Pancreas (tissue), 10 donors: ENCODE measurements at regions not wholly inside any gene's neighbourhood (a gene's known extent, or its start where the extent isn't known, plus 50 kb on each side); places are given as distances from the start of the nearest gene placed in this dataset.
A peak's percentile ranks its signal among the peaks of the same experiment; 100 is the strongest.

Source experiments
- ATAC-seq, 4 donors: fragments of 200-7000 bp; cut with Tn5 transposase; one replicate each; pipeline versions ENCODE4 v1.8.0 to v1.9.1; 2020; ENCODE audit warnings: mild to moderate bottlenecking in 4 of 4, moderate library complexity in 4 of 4
- DNase-seq, 6 donors: peaks; one replicate each; pipeline ENCODE4 v3.0.0-alpha.2; 2020
- FAIRE-seq: peaks from 2 replicates; lab custom pipeline; 2012; peaks lifted over from hg19 to GRCh38; lab: Jason Lieb, UNC
- H3K27ac ChIP-seq, 4 donors: fragments of 200-600 bp; sonication (generic); 1 replicate in 3 of 4; 2 replicates in 1 of 4; pipeline versions ENCODE4 v1.5.0 to v1.8.0; 2020
- H3K27me3 ChIP-seq, 4 donors: fragments of 200-600 bp; one replicate each; pipeline ENCODE4 v1.8.0; 2021
- H3K36me3 ChIP-seq, 3 donors: fragments of 200-600 bp; sonication (generic) in 1 of 3; one replicate each; pipeline versions ENCODE4 v1.5.0 to v1.8.0; 2020 to 2021
- H3K4me1 ChIP-seq, 3 donors: fragments of 200-600 bp; one replicate each; pipeline ENCODE4 v1.8.0; 2021
- H3K4me3 ChIP-seq, 4 donors: fragments of 200-600 bp; sonication (generic) in 2 of 4; one replicate each; pipeline versions ENCODE4 v1.5.0 to v1.8.0; 2020 to 2021
- H3K9me3 ChIP-seq, 4 donors: fragments of 200-600 bp; one replicate each; pipeline ENCODE4 v1.8.0; 2021
- CTCF ChIP-seq, 4 donors: fragments of 200-600 bp; sonication (generic) in 3 of 4; IDR thresholded peaks; one replicate each; pipeline versions ENCODE4 v1.5.0 to v1.8.0; 2021; ENCODE audit warnings: antibody characterized with exemption in 4 of 4
- WGBS, 2 donors: extraction: QIAGEN DNeasy Blood & Tissue Kit; methylation state at CpG; one replicate each; pipeline ENCODE4 v1.1.7; 2013; 5-methylcytosine and 5-hydroxymethylcytosine counted together
- intact Hi-C, 3 donors: fragments of 100-400 bp; cut with DNase I; formaldehyde crosslinking; loops; one replicate each; pipeline versions ENCODE4 v1.11.1 to v1.14.2; 2022
- donor health status: healthy with polysubstance abuse.
- donor health status: DM: no; HTN: no; CAD: no; lungs with moderate emphysema.
- donor health status: DM: no; HTN: no; CAD: no.
- donor health status: control.
- donor health status: control.
- donor health status: Bipolar disorder and iron deficiency.
- donor health status: DM: yes; HTN: yes; CAD: no.
- donor health status: DM: no; HTN: no; CAD: no.
- donor health status: DM: no; HTN: no; CAD: no.
- donor health status: DM: yes; HTN: yes; CAD: no.

- intact Hi-C loops, result no loop called here
- ATAC-seq (peak in 3 of 4 donors; percentile 65 to 77 (median 66)), FAIRE-seq (peak; percentile 45), DNase-seq (no peak)
- H3K4me1 ChIP-seq, result no peaks in the 10 kb centered on the region
- no peaks in the 10 kb centered on the region for H3K9me3 ChIP-seq
- H3K36me3 ChIP-seq, result no peaks in the 10 kb centered on the region
- TF ChIP-seq CTCF (IDR thresholded peaks at IDR 0.05), result peak in 2 of 4 donors; percentile 5 to 20
- WGBS, 2 donors, result 16 to 18% methylated on average over 5 of the region's 5 CpGs
- H3K27ac ChIP-seq, result no peak overlapping the region
- no peaks in the 10 kb centered on the region for H3K27me3 ChIP-seq
- H3K4me3 ChIP-seq, result no peak overlapping the region
Measured at GRCh38 chr6:81241126-81242041, 511.1 kb downstream of the TENT5A start.

DNA sequence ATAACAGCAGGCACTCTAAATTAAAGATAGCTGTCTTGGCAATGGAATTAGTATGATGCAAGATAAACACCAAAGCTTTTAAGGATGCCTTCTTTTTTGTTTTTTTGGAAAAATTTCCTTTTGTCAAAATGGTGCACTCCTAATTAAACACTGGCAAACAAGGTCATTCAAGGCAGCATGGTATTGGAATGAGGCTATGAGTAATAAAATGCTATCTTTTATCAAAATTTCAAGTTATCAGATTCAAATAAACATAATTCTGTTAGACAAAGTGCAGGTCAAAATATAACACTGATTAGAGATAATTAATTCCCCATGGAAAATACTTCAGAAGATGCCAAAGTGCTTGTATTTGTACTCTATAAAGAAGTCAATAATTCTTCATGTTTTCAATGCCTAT lies 514.1 kb downstream of the TENT5A start:
- no peak for FAIRE-seq
- TF ChIP-seq CTCF (IDR thresholded peaks at IDR 0.05), result no peak
- no peak for DNase-seq

DNA sequence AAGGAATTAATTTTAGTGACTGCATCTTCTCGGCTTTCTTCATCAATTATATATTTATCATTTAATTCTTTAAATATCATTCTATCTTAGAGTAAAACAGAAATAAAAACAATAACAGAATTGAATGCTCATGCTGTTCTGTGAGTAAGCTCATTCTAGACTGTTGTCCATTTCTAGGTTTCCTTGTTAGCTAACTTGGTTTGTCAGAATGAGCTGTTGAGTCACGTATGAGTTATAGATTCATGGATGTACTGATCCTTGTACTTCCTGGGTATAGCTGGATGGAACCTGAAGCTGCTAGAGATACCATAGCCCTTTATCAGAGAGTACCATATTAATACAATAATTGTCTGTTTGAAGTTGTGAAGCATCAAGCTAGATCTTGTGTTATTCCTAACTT lies 515.3 kb downstream of the TENT5A start:
- intact Hi-C loops, result no loop called here
- Histone ChIP-seq H3K4me3 (no peak overlapping the region), H3K4me1 (no peaks in the 10 kb centered on the region), H3K27me3 (no peaks in the 10 kb centered on the region), H3K36me3 (no peaks in the 10 kb centered on the region), H3K9me3 (no peaks in the 10 kb centered on the region), H3K27ac (no peak overlapping the region)
- DNase-seq, result no peak
- FAIRE-seq, result no peak
- no peak for ATAC-seq
- TF ChIP-seq CTCF (IDR thresholded peaks at IDR 0.05), result no peak
- 55 to 73% methylated on average over 2 of the region's 2 CpGs for WGBS, 2 donors

More for the DNA sequence above, 514.1 kb downstream of the TENT5A start:
- Histone ChIP-seq H3K4me3 (no peak overlapping the region), H3K27ac (no peak overlapping the region), H3K4me1 (no peaks in the 10 kb centered on the region), H3K27me3 (no peaks in the 10 kb centered on the region), H3K36me3 (no peaks in the 10 kb centered on the region), H3K9me3 (no peaks in the 10 kb centered on the region)
- intact Hi-C loops, result no loop called here
- no peak for ATAC-seq

DNA sequence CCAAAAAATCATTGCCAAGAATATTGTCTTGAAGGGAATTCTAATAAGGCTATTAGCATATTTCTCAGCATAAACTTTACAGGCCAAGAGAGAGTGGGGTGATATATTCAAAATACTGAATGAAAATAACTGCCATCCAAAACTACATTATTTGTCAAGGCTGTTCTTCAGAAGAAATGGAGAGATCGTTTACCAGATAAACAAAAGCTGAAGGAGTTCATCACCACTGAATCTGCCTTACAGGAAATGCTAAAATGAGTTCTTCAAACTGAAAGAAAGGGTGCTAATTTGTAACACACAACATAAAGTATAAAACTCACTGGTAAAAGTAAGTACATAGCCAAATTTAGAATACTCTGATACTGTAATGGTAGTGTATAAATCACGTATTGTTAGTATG lies 517.0 kb downstream of the TENT5A start:
- Histone ChIP-seq H3K27ac (no peak overlapping the region), H3K9me3 (no peaks in the 10 kb centered on the region), H3K36me3 (no peaks in the 10 kb centered on the region), H3K4me3 (no peak overlapping the region), H3K4me1 (no peaks in the 10 kb centered on the region), H3K27me3 (no peaks in the 10 kb centered on the region)
- no peak for FAIRE-seq
- intact Hi-C loops, result no loop called here
- TF ChIP-seq CTCF (IDR thresholded peaks at IDR 0.05), result no peak
- no peak for ATAC-seq
- DNase-seq, result no peak
- 46 to 55% methylated on average over 2 of the region's 2 CpGs for WGBS, 2 donors

DNA sequence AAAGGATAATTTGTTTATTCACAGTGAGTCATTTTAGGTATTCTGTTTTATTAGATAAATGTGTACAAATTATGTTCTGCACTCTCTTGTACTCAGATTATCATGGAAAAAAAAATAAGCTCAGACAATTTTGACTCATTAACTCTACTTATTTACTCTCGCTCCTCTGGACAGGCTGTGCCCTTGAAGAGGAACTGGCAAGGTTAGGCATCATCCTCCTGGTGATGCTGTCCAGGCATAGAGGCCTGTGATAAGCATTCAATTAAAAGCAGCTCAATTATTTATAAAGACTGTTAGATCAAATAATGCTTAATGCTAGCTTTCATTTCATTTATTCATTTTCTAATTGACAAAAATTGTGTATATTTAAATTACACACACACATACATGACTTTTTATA lies 518.5 kb downstream of the TENT5A start:
- Histone ChIP-seq H3K27me3 (no peaks in the 10 kb centered on the region), H3K27ac (no peak overlapping the region), H3K9me3 (no peaks in the 10 kb centered on the region), H3K4me3 (no peak overlapping the region), H3K4me1 (no peaks in the 10 kb centered on the region), H3K36me3 (no peaks in the 10 kb centered on the region)
- FAIRE-seq (no peak), DNase-seq (no peak), ATAC-seq (no peak)
- TF ChIP-seq CTCF (IDR thresholded peaks at IDR 0.05), result no peak
- intact Hi-C loops, result no loop called here
- WGBS, 2 donors, result 51 to 75% methylated on average over 1 of the region's 1 CpG
